CD4-positive, alpha-beta T cell (primary cell): ENCODE measurements at regions not wholly inside any gene's neighbourhood (a gene's known extent, or its start where the extent isn't known, plus 50 kb on each side); places are given as distances from the start of the nearest gene placed in this dataset.

Experiments used
- ATAC-seq: fragments of 200-7000 bp; cut with Tn5 transposase; one replicate; pipeline ENCODE4 v1.10.0; 2022; ENCODE audit warnings: mild to moderate bottlenecking; ENCODE audit not compliant: poor library complexity
- CTCF ChIA-PET: fragments of 350-600 bp; sonication (Branson Sonifier 250); formaldehyde crosslinking; loops from one replicate; lab custom pipeline; 2021; ENCODE audit warnings: antibody characterized with exemption, inconsistent platforms; lab: Charles Lee
- POLR2A ChIA-PET: fragments of 350-600 bp; sonication (Branson Sonifier 250); formaldehyde crosslinking; loops from one replicate; lab custom pipeline; 2021; ENCODE audit warnings: antibody characterized with exemption, inconsistent platforms; lab: Charles Lee
- DNase-seq, 14 experiments: peaks; one replicate each; pipeline ENCODE4 v3.0.0-alpha.2; 2013 to 2020; ENCODE audit warnings: mixed read lengths in 2 of 14
- H3K27ac ChIP-seq, 2 donors: one replicate each; pipeline versions ENCODE4 v1.5.1 to v1.7.0; 2013; ENCODE audit warnings: low read length in 2 of 2, low read depth in 1 of 2, mild to moderate bottlenecking in 1 of 2
- H3K27me3 ChIP-seq, 2 experiments: 1 replicate in 1 of 2; 2 replicates in 1 of 2; pipeline versions ENCODE4 v1.6.1 to v1.7.0; 2013; ENCODE audit warnings: low read length in 2 of 2, control low read depth in 1 of 2, mild to moderate bottlenecking in 1 of 2, moderate library complexity in 1 of 2; ENCODE audit not compliant: insufficient read depth in 2 of 2, control insufficient read depth in 1 of 2
- H3K36me3 ChIP-seq: one replicate; pipeline ENCODE4 v1.6.1; 2013; ENCODE audit warnings: low read length, control low read depth; ENCODE audit not compliant: insufficient read depth
- H3K4me1 ChIP-seq: one replicate; pipeline ENCODE4 v1.6.1; 2013; ENCODE audit warnings: low read length, control low read depth; ENCODE audit not compliant: insufficient read depth
- H3K4me3 ChIP-seq: one replicate; pipeline ENCODE4 v1.5.1; 2013; ENCODE audit warnings: mild to moderate bottlenecking, low read length, moderate library complexity
- H3K9me3 ChIP-seq, 2 experiments: 1 replicate in 1 of 2; 2 replicates in 1 of 2; pipeline versions ENCODE4 v1.6.1 to v1.7.0; 2013; ENCODE audit warnings: low read length in 2 of 2, mild to moderate bottlenecking in 2 of 2, control low read depth in 1 of 2, moderate library complexity in 1 of 2; ENCODE audit not compliant: control insufficient read depth in 1 of 2, insufficient read depth in 1 of 2
- H3K27ac Mint-ChIP-seq: one replicate; pipeline ENCODE4 v1.8.0; 2020; ENCODE audit warnings: mixed read lengths
- H3K27me3 Mint-ChIP-seq: one replicate; pipeline ENCODE4 v1.8.0; 2021; ENCODE audit warnings: mixed read lengths
- H3K36me3 Mint-ChIP-seq: one replicate; pipeline ENCODE4 v1.8.0; 2021; ENCODE audit warnings: low read depth, mixed read lengths
- H3K4me1 Mint-ChIP-seq: one replicate; pipeline ENCODE4 v1.8.0; 2021; ENCODE audit warnings: low read depth, mixed read lengths
- H3K4me3 Mint-ChIP-seq: one replicate; pipeline ENCODE4 v1.8.0; 2020; ENCODE audit warnings: mild to moderate bottlenecking, mixed read lengths
- H3K9me3 Mint-ChIP-seq: one replicate; pipeline ENCODE4 v1.8.0; 2020; ENCODE audit warnings: mixed read lengths
- intact Hi-C, 2 experiments: fragments of 100-400 bp; cut with DNase I in 1 of 2; cut with micrococcal nuclease in 1 of 2; formaldehyde crosslinking; loops; one replicate each; pipeline versions ENCODE4 v1.15.1 to v1.9.0; 2023 to 2025; cut with DNase I, micrococcal nuclease
- TF ChIP-seq, protein P1 (sequence below): fragments of 200-600 bp; IDR thresholded peaks from one replicate; pipeline ENCODE4 v1.8.0; 2022; ENCODE audit warnings: antibody characterized with exemption, mild to moderate bottlenecking

DNA sequence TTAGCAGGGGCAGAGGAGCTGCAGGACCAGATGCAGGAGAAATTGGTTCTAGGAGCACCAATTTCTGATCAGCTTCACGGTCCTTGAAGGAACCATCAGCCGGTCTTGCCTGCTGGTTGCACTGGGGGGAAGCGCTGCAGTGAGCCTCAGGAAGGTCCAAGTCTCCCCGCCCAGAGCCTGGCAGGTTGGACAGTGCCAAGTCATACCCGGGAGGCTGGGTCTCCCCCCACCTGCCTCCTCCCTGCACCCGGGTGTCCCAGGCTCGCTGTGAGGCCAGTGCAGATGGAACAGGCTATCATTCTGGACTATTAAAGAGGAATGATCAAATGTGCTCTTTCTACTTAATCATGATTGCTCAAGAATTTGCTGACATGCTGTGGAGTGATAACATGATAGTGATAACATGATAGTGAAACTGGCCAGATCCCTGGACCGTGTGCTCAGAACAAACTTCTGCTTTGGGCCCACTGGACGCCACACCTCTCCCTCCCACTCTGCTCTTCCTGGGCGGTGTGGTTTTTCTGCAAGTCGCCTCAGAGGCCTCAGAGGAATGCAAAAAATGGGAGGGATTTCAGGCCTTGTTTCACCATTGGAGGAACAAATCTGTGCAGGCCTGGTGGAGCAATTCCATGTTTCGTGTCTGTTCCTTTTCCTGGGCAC is 236.0 kb downstream of the IRF8 start:
- Mint-ChIP-seq H3K9me3 (no peaks in the 10 kb centered on the region), H3K27me3 (peaks cover 5% of the 10 kb centered on the region), H3K4me3 (no peak overlapping the region), H3K36me3 (no peaks in the 10 kb centered on the region), H3K4me1 (no peaks in the 10 kb centered on the region), H3K27ac (no peak overlapping the region)
- TF ChIP-seq, protein P1, sequence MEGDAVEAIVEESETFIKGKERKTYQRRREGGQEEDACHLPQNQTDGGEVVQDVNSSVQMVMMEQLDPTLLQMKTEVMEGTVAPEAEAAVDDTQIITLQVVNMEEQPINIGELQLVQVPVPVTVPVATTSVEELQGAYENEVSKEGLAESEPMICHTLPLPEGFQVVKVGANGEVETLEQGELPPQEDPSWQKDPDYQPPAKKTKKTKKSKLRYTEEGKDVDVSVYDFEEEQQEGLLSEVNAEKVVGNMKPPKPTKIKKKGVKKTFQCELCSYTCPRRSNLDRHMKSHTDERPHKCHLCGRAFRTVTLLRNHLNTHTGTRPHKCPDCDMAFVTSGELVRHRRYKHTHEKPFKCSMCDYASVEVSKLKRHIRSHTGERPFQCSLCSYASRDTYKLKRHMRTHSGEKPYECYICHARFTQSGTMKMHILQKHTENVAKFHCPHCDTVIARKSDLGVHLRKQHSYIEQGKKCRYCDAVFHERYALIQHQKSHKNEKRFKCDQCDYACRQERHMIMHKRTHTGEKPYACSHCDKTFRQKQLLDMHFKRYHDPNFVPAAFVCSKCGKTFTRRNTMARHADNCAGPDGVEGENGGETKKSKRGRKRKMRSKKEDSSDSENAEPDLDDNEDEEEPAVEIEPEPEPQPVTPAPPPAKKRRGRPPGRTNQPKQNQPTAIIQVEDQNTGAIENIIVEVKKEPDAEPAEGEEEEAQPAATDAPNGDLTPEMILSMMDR, result no peak
- H3K4me3 ChIP-seq, result no peak overlapping the region
- H3K36me3 ChIP-seq, result no peaks in the 10 kb centered on the region
- intact Hi-C loops, result no loop called here
- no peaks in the 10 kb centered on the region for H3K4me1 ChIP-seq
- H3K27me3 ChIP-seq, result no peaks in the 10 kb centered on the region
- H3K27ac ChIP-seq, result no peak overlapping the region
- ChIA-PET POLR2A (no interaction called here), CTCF (no interaction called here)
- H3K9me3 ChIP-seq, result no peaks in the 10 kb centered on the region
- no peak for DNase-seq
- no peak for ATAC-seq

DNA sequence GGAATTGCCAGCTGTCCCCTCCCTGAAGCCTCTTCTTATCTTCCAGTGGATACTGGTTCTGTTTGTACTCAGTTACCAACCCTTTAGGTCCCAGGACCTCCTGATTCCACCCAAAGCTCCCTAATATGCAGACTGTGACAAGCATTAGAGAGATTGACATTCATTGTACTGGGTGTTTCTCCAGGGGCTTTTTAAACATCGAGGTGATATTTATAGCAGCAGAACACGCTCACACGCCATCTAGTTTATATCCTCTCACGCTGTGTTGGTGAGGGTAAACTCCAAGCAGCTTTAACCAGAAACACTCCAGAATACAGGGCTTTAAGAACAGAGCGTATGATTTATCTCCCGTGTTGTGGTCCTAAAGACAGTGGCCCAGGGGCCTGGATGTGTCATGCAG is 238.4 kb downstream of the IRF8 start:
- Mint-ChIP-seq H3K27ac (no peak overlapping the region), H3K9me3 (no peaks in the 10 kb centered on the region), H3K27me3 (peaks cover 8% of the 10 kb centered on the region), H3K4me3 (no peak overlapping the region), H3K36me3 (no peaks in the 10 kb centered on the region), H3K4me1 (no peaks in the 10 kb centered on the region)
- Histone ChIP-seq H3K36me3 (no peaks in the 10 kb centered on the region), H3K4me1 (no peaks in the 10 kb centered on the region), H3K9me3 (no peaks in the 10 kb centered on the region), H3K4me3 (no peak overlapping the region), H3K27ac (no peak overlapping the region), H3K27me3 (no peaks in the 10 kb centered on the region)
- ChIA-PET CTCF (no interaction called here), POLR2A (no interaction called here)
- ATAC-seq (no peak), DNase-seq (no peak)
- intact Hi-C loops, result no loop called here
- TF ChIP-seq, protein P1, result no peak

DNA sequence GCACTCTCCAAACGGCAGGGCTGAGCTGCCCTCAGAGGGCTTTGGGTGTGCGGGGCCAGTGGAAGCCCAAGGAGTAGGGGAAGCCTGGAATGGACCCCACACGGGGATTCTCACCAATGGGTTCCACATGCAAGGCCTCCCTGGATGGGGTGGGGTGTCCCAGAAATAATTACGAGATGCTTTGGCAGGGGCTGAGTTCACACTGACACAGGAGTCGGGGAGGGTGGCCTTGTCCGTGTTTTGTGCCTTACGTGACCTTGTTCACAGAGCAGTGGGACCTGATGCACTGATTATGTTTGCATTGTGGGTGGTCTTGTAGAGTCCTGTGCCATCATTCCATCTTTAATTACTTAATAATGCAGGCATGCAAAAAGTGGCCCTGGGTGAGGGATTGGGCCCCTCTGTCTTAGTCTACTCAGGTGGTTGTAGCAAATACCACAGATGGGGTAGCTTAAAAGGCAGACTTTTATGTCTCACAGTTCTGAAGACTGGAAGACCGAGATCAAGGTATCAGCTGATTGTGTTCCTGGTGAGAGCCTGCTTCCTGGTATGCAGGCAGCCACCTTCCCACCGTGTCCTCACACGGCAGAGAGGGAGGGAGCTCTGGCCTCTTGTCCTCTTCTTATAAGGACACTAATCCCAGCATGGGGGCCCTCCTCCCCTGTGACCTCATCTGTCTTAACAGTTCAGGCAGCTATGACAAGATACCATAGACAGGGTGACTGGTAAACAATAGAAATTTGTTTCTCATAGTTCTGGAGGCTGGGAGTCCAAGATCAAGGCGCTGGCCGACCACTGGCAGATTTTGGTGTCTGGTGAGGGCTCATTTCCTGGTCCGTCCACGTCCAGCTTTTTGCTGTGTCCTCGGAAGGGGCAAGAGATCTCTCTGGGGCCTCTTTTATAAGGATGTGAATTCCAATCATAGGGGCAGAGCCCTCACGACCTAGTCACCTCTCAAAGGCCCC is 239.4 kb downstream of the IRF8 start:
- no peaks in the 10 kb centered on the region for H3K36me3 Mint-ChIP-seq
- H3K27me3 Mint-ChIP-seq, result peaks cover 8% of the 10 kb centered on the region
- H3K4me1 Mint-ChIP-seq, result no peaks in the 10 kb centered on the region
- Histone ChIP-seq H3K27me3 (no peaks in the 10 kb centered on the region), H3K9me3 (no peaks in the 10 kb centered on the region), H3K27ac (no peak overlapping the region), H3K4me3 (no peak overlapping the region), H3K4me1 (no peaks in the 10 kb centered on the region), H3K36me3 (no peaks in the 10 kb centered on the region)
- DNase-seq, result no peak
- H3K27ac Mint-ChIP-seq, result no peak overlapping the region
- ChIA-PET CTCF (no interaction called here), POLR2A (no interaction called here)
- no peak for ATAC-seq
- TF ChIP-seq, protein P1, result no peak
- H3K9me3 Mint-ChIP-seq, result no peaks in the 10 kb centered on the region
- intact Hi-C loops, result no loop called here
- H3K4me3 Mint-ChIP-seq, result no peak overlapping the region
